ENCODE measurements at regions not wholly inside any gene's neighbourhood (a gene's known extent, or its start where the extent isn't known, plus 50 kb on each side); places are given as distances from the start of the nearest gene placed in this dataset.
"Not testable (repeated sequence)": the region's sequence is repeated elsewhere in the genome, so short reads cannot be mapped to it uniquely, and the experiment has no call there.

- DNase-seq: no peak
These were observed 102.3 kb upstream of the CPSF6 start for GRCh38 chr12:69136931-69137613.

GRCh38 chr12:69141074-69141473 is 98.3 kb upstream of the CPSF6 start:
- no peak for DNase-seq

- DNase-seq: no peak
These were observed 90.1 kb upstream of the CPSF6 start for GRCh38 chr12:69149270-69149669.

GRCh38 chr12:69150083-69150795 is 89.1 kb upstream of the CPSF6 start:
- DNase-seq: no peak

GRCh38 chr12:69150796-69151127 is 88.6 kb upstream of the CPSF6 start:
- no peak for DNase-seq

- DNase-seq: no peak
These were observed 88.1 kb upstream of the CPSF6 start for GRCh38 chr12:69151254-69151764.

- peak; percentile 26 for DNase-seq
These were observed 84.6 kb upstream of the CPSF6 start for GRCh38 chr12:69154585-69155363.

- peak; percentile 73 for DNase-seq
These were observed 82.2 kb upstream of the CPSF6 start for GRCh38 chr12:69157023-69157655.

- DNase-seq: no peak
These were observed 77.5 kb upstream of the CPSF6 start for GRCh38 chr12:69161829-69162228.

- DNase-seq: no peak
These were observed 75.5 kb upstream of the CPSF6 start for GRCh38 chr12:69163681-69164362.

GRCh38 chr12:69167648-69168165 is 71.7 kb upstream of the CPSF6 start:
- DNase-seq: no peak

GRCh38 chr12:69168363-69168762 is 71.0 kb upstream of the CPSF6 start:
- no peak for DNase-seq

- DNase-seq: no peak
These were observed 70.5 kb upstream of the CPSF6 start for GRCh38 chr12:69168828-69169227.

GRCh38 chr12:69170293-69170692 is 69.1 kb upstream of the CPSF6 start:
- DNase-seq: no peak

GRCh38 chr12:69171881-69172280 is 67.5 kb upstream of the CPSF6 start:
- no peak for DNase-seq

GRCh38 chr12:69172491-69172890 is 66.9 kb upstream of the CPSF6 start:
- no peak for DNase-seq

GRCh38 chr12:69173368-69173767 is 66.0 kb upstream of the CPSF6 start:
- DNase-seq: no peak

GRCh38 chr12:69179786-69180185 is 59.6 kb upstream of the CPSF6 start:
- DNase-seq: no peak

- not testable (repeated sequence) for DNase-seq
These were observed 51.8 kb upstream of the CPSF6 start for GRCh38 chr12:69187572-69187971.

- no peak for DNase-seq
These were observed 49.9 kb upstream of the CPSF6 start for GRCh38 chr12:69189378-69189978.
